Erythroblast (primary cell): ENCODE measurements at regions not wholly inside any gene's neighbourhood (a gene's known extent, or its start where the extent isn't known, plus 50 kb on each side); places are given as distances from the start of the nearest gene placed in this dataset.

ENCODE experiments used
- GATA1 ChIP-seq: IDR thresholded peaks from 2 replicates; pipeline ENCODE4 v1.6.1; 2011; ENCODE audit warnings: low read depth, mild to moderate bottlenecking, control low read depth, low read length, moderate library complexity
- POLR2A ChIP-seq: IDR thresholded peaks from 2 replicates; pipeline ENCODE4 v1.6.1; 2011; ENCODE audit warnings: mild to moderate bottlenecking, low read length

- TF ChIP-seq POLR2A (no peak), GATA1 (no peak)
Observed at GRCh38 chr7:37545619-37546534, 97.2 kb upstream of the ELMO1 start.
